GM12878 (cell line): ENCODE measurements at regions not wholly inside any gene's neighbourhood (a gene's known extent, or its start where the extent isn't known, plus 50 kb on each side); places are given as distances from the start of the nearest gene placed in this dataset.

Experiments used
- ATAC-seq: fragments of 200-7000 bp; cut with Tn5 transposase; 3 replicates; pipeline ENCODE4 v1.9.1; 2020; ENCODE audit warnings: mild to moderate bottlenecking, moderate library complexity
- BruUV-seq: library from RNA; stranded (reverse); fragments of 400-500 nt; replicated peaks from 2 replicates; lab custom pipeline; 2021; lab: Mats Ljungman, UMichigan
- CTCF ChIA-PET: fragments of 300-600 bp; sonication (Branson Sonifier 250); formaldehyde crosslinking; extraction: SDS; loops from one replicate; lab custom pipeline; 2021; ENCODE audit warnings: inconsistent platforms; lab: Yijun Ruan, JAX
- POLR2A ChIA-PET: fragments of 350-600 bp; formaldehyde crosslinking; extraction: SDS; loops from one replicate; lab custom pipeline; 2021; ENCODE audit warnings: inconsistent platforms; lab: Charles Lee
- RAD21 ChIA-PET: fragments of 300-600 bp; sonication (Branson Sonifier 250); formaldehyde crosslinking; loops from one replicate; lab custom pipeline; 2023; ENCODE audit warnings: antibody characterized with exemption; ENCODE audit not compliant: unreplicated experiment; lab: Charles Lee
- SMC1A ChIA-PET: fragments of 300-600 bp; sonication (Branson Sonifier 250); formaldehyde crosslinking; loops from one replicate; lab custom pipeline; 2023; ENCODE audit not compliant: unreplicated experiment, uncharacterized antibody; lab: Charles Lee
- DNase-seq: peaks from one replicate; pipeline ENCODE4 v3.0.0-alpha.2; 2011; ENCODE audit warnings: low read depth, low spot score
- FAIRE-seq: peaks from 3 replicates; lab custom pipeline; 2011; peaks lifted over from hg19 to GRCh38; lab: Jason Lieb, UNC
- H2AFZ ChIP-seq: 2 replicates; pipeline ENCODE4 v1.6.0; 2011; ENCODE audit warnings: low read depth, low read length, control low read depth; ENCODE audit not compliant: control insufficient read depth
- H3K27ac ChIP-seq: 2 replicates; pipeline ENCODE4 v1.5.1; 2011; ENCODE audit warnings: control low read depth; ENCODE audit not compliant: control insufficient read depth, insufficient read depth
- H3K27me3 ChIP-seq, 2 experiments: replicated peaks in 1 of 2; 2 replicates each; pipeline versions ENCODE4 v1.6.0 to v1.6.1; 2011; ENCODE audit warnings: low read length in 1 of 2; ENCODE audit not compliant: control insufficient read depth in 2 of 2, insufficient read depth in 2 of 2
- H3K36me3 ChIP-seq, 2 experiments: 2 replicates each; pipeline ENCODE4 v1.5.1; 2011; ENCODE audit warnings: low read length in 1 of 2; ENCODE audit not compliant: control insufficient read depth in 2 of 2, insufficient read depth in 2 of 2
- H3K4me1 ChIP-seq: 2 replicates; pipeline ENCODE4 v1.6.1; 2011; ENCODE audit warnings: mild to moderate bottlenecking, low read length, moderate library complexity, mixed read lengths; ENCODE audit not compliant: control insufficient read depth, insufficient read depth
- H3K4me2 ChIP-seq: 2 replicates; pipeline ENCODE4 v1.6.0; 2011; ENCODE audit warnings: control low read depth; ENCODE audit not compliant: control insufficient read depth, insufficient read depth
- H3K4me3 ChIP-seq: fragments of 200-600 bp; sonication (generic); 2 replicates; pipeline ENCODE4 v1.5.1; 2016
- H3K79me2 ChIP-seq: 2 replicates; pipeline ENCODE4 v1.6.0; 2011; ENCODE audit warnings: low read length; ENCODE audit not compliant: control insufficient read depth, insufficient read depth
- H3K9ac ChIP-seq: 2 replicates; pipeline ENCODE4 v1.8.0; 2011; ENCODE audit warnings: low read length, control low read depth, mixed read lengths; ENCODE audit not compliant: control insufficient read depth, insufficient read depth
- H3K9me3 ChIP-seq: replicated peaks from 3 replicates; pipeline ENCODE4 v1.5.1; 2011; ENCODE audit warnings: mild to moderate bottlenecking, low read length; ENCODE audit not compliant: control insufficient read depth, insufficient read depth
- H4K20me1 ChIP-seq: 2 replicates; pipeline ENCODE4 v1.6.0; 2011; ENCODE audit not compliant: control insufficient read depth, insufficient read depth
- ATF2 ChIP-seq: IDR thresholded peaks from 2 replicates; pipeline ENCODE4 v1.6.1; 2012; ENCODE audit warnings: low read length, inconsistent platforms
- CBX5 ChIP-seq: sonication (generic); IDR thresholded peaks from 2 replicates; pipeline ENCODE4 v1.6.1; 2016; ENCODE audit warnings: low read depth, moderate library complexity, mild to moderate bottlenecking, inconsistent platforms
- CEBPZ ChIP-seq: fragments of 150-350 bp; IDR thresholded peaks from 2 replicates; pipeline ENCODE4 v1.6.1; 2016; ENCODE audit warnings: low read depth, low read length
- SIN3A ChIP-seq: IDR thresholded peaks from 2 replicates; pipeline ENCODE4 v1.6.1; 2012; ENCODE audit warnings: low read depth, low read length, improper control_type of control experiment
- SPI1 ChIP-seq: IDR thresholded peaks from 2 replicates; pipeline ENCODE4 v1.6.1; 2011; ENCODE audit warnings: low read depth, mild to moderate bottlenecking, low read length, moderate library complexity, borderline replicate concordance; ENCODE audit not compliant: insufficient read depth
- SREBF2 ChIP-seq: IDR thresholded peaks from 2 replicates; pipeline ENCODE4 v1.6.1; 2012; ENCODE audit warnings: mild to moderate bottlenecking, low read length
- TBL1XR1 ChIP-seq: IDR thresholded peaks from 2 replicates; pipeline ENCODE4 v1.6.1; 2012; ENCODE audit warnings: low read depth, low read length, improper control_type of control experiment
- ZBTB11 ChIP-seq: fragments of 450-650 bp; formaldehyde crosslinking; IDR thresholded peaks from 2 replicates; pipeline ENCODE4 v1.5.0; 2022; ENCODE audit warnings: mild to moderate bottlenecking, missing genetic modification characterization
- ZNF24 ChIP-seq: fragments of 450-650 bp; IDR thresholded peaks from 2 replicates; pipeline ENCODE4 v1.6.1; 2017; ENCODE audit warnings: antibody characterized with exemption, mild to moderate bottlenecking
- WGBS: methylation state at CpG from one replicate; pipeline ENCODE4 v1.1.6; 2016; ENCODE audit warnings: low lambda C conversion rate; ENCODE audit not compliant: insufficient replicate concordance, insufficient coverage; ENCODE audit errors: missing lambda C conversion rate; 5-methylcytosine and 5-hydroxymethylcytosine counted together
- in situ Hi-C: fragments of 300-500 bp; cut with MboI; formaldehyde crosslinking; loops from 9 replicates; pipeline ENCODE4 v1.14.3; 2018; ENCODE audit warnings: mixed read lengths
- intact Hi-C: fragments of 100-400 bp; cut with micrococcal nuclease; formaldehyde crosslinking; loops from one replicate; pipeline ENCODE4 v1.14.2; 2022; ENCODE audit not compliant: unreplicated experiment

GRCh38 chr16:80417706-80418271 is 123.0 kb upstream of the DYNLRB2 start:
- Histone ChIP-seq H3K27me3 (no peaks in the 10 kb centered on the region), H3K4me1 (no peaks in the 10 kb centered on the region), H3K9me3 (no peaks in the 10 kb centered on the region; the same call in 2 of the 3 replicates), H3K9ac (no peak overlapping the region), H2AFZ (no peak overlapping the region), H3K79me2 (no peaks in the 10 kb centered on the region), H3K4me3 (no peak overlapping the region), H3K36me3 (no peaks in the 10 kb centered on the region), H4K20me1 (no peaks in the 10 kb centered on the region), H3K27ac (no peak overlapping the region), H3K4me2 (no peak overlapping the region)
- FAIRE-seq (no peak), ATAC-seq (no peak; the same call in 1 of the 3 replicates), DNase-seq (no peak)
- no TSS peak for BruUV-seq
- WGBS = 24% methylated on average over 4 of the region's 4 CpGs
- ChIA-PET POLR2A (no interaction called here), SMC1A (interaction anchor here (1.0 kb wide), 1 partner anchor 617 kb away, joined by 3 read pairs; no protein-coding TSS in a partner anchor), CTCF (no interaction called here), RAD21 (no interaction called here)
- no peak for TF ChIP-seq CEBPZ
- peak; percentile 60; the same call in 1 of the 2 replicates for TF ChIP-seq SPI1
- intact Hi-C loops (no loop called here), in situ Hi-C loops (no loop called here)

- intact Hi-C loops = no loop called here
- ChIA-PET CTCF (no interaction called here), SMC1A (interaction anchor here (1.4 kb wide), 1 partner anchor 8 kb away, joined by 3 read pairs; no protein-coding TSS in a partner anchor), RAD21 (no interaction called here), POLR2A (no interaction called here)
- Histone ChIP-seq H3K9me3 (no peaks in the 10 kb centered on the region), H3K79me2 (no peaks in the 10 kb centered on the region), H3K9ac (no peak overlapping the region), H3K36me3 (no peaks in the 10 kb centered on the region), H3K27me3 (no peaks in the 10 kb centered on the region), H3K4me1 (no peaks in the 10 kb centered on the region), H2AFZ (no peak overlapping the region), H3K4me2 (no peak overlapping the region), H4K20me1 (no peaks in the 10 kb centered on the region), H3K4me3 (no peak overlapping the region), H3K27ac (no peak overlapping the region)
- BruUV-seq = no TSS peak
- in situ Hi-C loops = no loop called here
- ATAC-seq (no peak), FAIRE-seq (no peak), DNase-seq (no peak)
- 4% methylated on average over 1 of the region's 1 CpG for WGBS
- no peak for TF ChIP-seq SIN3A
- TF ChIP-seq ZBTB11 (CRISPR knock-in tag) = no peak
- TF ChIP-seq ATF2 = no peak
- TF ChIP-seq TBL1XR1 = no peak
- TF ChIP-seq SREBF2 = no peak
- TF ChIP-seq CBX5 = no peak
- no peak for TF ChIP-seq ZNF24
These were observed 132.8 kb upstream of the DYNLRB2 start for GRCh38 chr16:80408014-80408413.
